NB4 (cell line): ENCODE measurements at regions not wholly inside any gene's neighbourhood (a gene's known extent, or its start where the extent isn't known, plus 50 kb on each side); places are given as distances from the start of the nearest gene placed in this dataset.

Experiments used
- CTCF ChIP-seq: IDR thresholded peaks from one replicate; pipeline ENCODE4 v1.5.1; 2012; ENCODE audit warnings: low read depth, low read length
- MAX ChIP-seq: IDR thresholded peaks from 2 replicates; pipeline ENCODE4 v1.6.1; 2011; ENCODE audit warnings: low read depth, low read length
- MYC ChIP-seq: IDR thresholded peaks from 2 replicates; pipeline ENCODE4 v1.6.1; 2011; ENCODE audit warnings: low read depth, low read length
- POLR2A ChIP-seq: IDR thresholded peaks from 2 replicates; pipeline ENCODE4 v1.6.1; 2011; ENCODE audit warnings: mild to moderate bottlenecking; ENCODE audit not compliant: insufficient read length; ENCODE audit errors: extremely low read depth

GRCh38 chr1:81458186-81458585, 342.5 kb upstream of the ADGRL2 start:
- TF ChIP-seq POLR2A (no peak), CTCF (no peak), MAX (no peak), MYC (no peak)
